Right hindlimb (tissue), 1 donor: ENCODE measurements at regions not wholly inside any gene's neighbourhood (a gene's known extent, or its start where the extent isn't known, plus 50 kb on each side); places are given as distances from the start of the nearest gene placed in this dataset.
A peak's percentile ranks its signal among the peaks of the same experiment; 100 is the strongest.

ENCODE experiments used
- DNase-seq: peaks from one replicate; pipeline ENCODE4 v3.0.0-alpha.2; 2018

DNA sequence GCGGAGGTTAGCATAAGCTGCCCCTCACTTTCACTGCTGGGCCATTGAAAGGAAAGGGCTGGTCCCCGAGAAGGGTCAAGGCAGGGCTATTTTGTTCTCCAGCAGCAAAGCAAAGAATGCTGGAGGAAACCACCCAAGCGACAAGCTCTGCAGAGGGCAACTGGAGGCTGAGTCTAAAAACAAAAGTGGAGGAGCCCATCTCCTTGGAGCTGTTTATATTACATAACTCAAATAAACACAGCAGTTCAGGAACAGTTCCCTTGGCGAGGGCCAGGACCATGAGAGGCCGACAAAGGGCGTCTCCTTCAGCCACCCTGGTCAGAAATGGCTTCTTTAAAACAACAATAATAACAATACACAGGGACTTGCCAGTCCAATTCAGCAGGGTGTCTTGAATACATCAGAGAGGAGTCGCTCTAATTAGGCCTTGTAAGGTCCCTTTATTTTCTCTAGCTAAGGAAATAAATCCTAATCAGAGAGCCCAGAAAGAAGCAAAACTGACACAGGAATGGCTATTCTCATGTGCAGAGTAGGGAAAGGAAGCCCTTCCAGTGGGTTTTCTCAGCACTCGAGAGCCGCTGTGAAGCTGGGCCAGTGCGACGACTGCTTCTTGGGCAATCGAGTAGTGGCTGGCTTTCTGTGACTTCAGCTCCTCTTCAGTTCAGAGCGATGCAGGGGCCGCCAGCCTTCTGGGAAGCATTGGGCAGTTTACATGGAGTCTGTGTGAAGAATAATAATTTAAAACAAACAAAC lies 57.0 kb upstream of the TARBP1 start:
- peak; percentile 79 for DNase-seq

DNA sequence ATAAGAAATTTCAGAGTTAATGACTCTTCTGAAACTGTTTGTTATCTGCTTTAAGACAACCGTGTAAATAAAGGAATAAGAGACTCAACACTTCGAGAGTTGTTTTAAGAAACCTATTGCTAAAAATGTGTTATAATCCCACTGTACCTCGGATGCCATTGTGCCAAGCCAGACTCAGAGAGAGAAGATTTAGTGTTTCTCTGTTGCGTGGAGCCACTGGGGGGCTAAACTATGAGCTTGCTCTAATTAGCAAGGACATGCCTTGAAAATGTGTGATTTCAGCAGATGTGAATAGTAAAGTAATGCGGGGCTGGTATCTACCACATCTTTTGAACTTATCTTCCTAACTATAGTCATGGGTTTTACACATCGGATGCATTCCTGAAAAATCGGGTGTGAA lies 56.2 kb upstream of the TARBP1 start:
- DNase-seq = no peak

DNA sequence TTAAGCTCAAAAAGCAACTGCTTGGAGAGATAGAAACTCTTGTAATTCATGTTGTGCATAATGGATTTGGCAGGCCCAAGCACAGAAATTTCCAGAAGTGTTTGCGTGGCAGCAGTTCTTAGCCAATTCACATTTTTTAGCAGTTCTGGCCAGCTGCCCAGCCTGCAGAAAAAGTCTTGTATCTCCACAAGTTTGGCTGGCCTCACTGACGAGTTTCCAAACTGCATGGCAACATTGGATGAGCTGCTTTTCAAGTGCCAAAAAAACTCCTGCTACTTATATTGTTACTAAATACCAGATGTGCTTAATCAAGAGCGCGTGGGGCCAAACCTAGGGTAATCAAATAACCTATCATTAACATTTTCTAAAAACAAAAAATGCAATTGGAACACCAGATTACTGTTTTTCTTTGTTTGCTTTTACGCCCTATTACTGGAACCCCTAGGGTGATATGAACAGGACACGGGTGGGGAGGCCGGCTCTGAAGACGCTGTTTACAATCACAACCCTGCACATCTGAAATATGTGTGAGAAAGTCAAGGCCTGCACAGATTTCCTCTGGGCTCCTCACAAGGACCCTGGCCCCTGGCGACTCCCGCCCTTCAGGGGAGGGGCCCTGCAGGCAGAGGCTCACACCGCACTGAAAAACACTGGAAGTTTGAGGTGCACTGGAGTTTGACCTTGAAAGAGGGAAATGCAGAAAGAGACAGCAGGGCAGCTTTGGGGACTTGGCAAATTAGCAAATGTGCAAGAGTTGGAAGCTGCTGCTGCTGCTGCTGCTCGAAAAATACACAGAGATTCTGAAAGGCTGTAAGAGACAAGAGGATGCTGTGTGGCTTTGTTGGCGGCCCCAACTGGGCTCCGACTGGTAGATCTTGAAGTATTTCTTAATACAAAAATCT lies 55.2 kb upstream of the TARBP1 start:
- DNase-seq = peak; percentile 97

DNA sequence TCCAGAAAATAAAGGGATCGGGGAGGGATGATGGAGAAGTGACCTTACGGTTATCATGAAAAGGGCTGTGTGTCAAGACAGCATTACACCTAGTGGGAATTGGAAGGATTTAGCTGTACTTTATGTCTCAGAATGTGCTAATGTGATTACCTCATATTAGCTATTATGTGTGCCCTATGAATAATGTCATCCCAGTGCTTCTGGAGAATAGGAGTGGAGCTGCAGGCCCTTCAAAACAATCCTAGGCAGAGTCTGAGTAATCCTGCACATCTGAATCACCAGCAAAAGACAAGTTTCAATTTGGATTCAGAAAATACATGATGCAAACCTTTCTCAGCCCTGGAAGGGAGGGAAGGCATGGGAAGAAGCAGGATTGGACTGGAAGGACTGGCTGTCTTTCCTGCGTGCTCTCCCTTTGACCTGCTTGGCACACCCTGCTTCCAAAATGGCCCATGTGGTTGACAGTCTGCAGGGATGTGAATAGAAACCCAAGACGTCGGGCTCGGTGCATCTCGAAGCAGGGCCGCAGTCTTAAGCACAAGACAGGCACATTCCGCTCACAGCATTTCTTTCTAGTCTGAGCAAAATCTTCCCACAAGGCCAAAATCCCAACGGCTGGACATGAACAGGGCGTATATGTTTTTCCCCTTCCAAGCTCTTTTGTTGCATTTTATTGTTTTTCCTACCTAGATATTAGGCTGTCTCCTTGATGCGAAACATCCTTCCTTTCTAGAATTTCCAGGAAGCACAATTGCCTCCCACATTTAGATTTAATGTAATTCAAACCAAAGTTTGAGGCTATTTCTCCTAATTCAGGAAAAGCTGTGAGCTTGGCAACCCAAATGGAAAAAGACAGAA lies 54.3 kb upstream of the TARBP1 start:
- peak; percentile 88 for DNase-seq

DNA sequence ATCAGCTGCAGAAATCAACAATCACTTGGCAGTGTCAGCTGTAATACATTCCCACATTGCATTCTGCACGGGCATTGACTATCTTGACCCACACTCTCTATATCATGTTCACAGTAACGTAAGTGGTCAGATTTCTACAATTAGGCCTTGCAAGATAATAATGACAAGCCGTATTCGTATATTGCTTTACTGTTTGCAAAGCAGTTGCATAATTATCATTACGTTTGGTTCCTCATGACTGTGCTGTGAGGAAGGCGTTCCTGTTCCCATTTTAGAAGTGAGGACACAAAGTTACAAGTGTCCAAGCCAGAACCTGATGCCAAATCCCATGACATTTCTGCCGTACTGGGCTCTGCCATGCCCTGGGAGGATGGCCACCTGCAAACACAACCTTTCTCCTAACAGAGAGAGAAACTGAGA lies 53.5 kb upstream of the TARBP1 start:
- DNase-seq = no peak

DNA sequence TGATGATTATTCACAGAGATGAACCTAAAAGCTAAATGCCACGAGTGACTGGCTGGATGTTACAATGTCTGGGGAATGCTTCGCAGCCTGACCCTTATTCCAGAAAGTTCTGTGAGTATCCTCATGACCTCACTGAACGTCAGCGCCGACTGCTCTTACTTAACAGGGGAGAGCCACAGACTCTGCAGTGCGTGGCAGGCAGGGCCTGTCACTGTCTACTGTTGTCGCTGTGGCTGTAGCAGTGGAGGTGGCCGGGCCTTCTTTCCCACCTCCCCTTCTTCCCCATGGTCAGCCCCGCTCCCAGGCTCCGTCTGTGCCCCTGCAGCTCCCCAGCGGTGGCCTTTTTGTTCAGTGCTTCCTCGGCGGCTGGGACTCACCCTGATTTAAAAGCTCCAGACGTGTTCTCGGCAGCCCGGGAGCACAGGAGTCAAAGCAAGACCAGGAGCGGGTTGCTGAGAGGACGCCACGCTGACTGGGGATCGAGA lies 52.2 kb upstream of the TARBP1 start:
- peak; percentile 60 for DNase-seq

DNA sequence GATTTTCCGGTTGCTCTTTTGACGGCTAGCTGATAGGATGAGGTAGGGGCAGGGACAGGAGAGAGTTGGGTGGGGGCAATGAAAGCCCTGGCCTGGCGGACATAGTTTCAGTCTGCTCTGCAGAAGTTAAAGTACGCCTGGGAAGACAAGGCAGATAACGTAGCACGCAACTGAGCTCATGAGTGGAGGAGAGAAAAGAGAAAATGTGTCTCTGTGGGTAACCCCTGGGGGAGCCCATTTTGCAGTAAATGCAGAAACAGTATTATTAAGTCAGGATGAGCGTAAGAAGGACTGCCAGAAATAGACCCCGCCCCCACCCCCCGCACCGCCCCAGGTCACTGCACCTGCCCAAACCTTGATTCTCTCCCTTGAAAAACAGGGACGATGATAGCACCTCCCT lies 51.7 kb upstream of the TARBP1 start:
- DNase-seq = no peak

DNA sequence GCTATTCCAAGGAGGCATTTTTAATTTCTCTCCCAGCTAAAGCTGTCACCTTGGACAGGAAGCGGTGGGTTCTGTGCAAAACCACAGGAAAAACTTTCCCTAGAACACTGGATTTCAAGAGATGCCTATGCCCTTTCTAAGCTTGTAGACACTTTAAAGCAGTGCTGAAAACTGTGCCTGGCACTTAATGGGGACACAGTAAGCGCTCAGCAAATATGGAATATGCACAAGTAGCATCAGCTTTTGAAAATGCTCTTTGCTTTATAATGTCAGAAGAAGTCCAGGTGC lies 50.9 kb upstream of the TARBP1 start:
- DNase-seq = no peak

DNA sequence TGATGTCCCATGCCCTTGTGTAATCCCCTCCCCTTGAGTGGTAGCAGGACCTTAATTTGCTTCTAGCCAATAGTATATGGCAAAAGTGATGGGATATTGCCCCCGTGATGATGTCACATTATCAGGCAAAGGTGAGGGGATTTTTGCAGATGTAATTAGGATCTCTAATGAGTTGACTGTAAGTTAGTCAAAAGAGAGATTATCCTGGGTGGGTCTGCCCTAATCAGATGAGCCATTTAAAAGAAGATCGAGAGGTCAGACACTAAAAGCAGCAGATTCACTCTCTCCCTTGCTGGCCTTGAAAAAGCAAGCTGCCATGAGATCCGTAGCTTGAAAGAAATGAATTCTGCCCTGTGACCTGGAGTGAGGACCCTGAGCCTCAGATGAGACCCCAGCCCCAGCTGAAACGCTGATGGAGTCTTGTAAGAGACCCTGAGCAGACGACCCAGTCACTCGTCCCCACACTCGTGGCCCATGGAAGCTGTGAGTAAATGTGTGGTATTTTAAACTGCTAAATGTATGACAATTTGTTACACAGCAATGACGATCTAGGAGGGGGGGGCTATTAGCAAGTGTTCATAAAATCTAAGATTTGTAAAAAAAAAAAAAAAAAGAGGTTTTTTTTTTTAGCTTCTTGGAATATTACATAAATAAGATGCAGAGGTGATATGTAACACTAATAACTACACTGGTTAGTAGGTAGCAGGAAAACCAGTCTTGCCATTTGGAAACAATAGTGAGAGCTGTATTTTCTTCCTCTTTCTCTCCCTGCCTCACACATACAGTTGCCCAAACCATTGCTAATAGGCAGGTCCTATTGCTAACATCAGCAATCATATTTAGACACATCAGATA lies 50.3 kb upstream of the TARBP1 start:
- DNase-seq = no peak
